ENCODE measurements at regions not wholly inside any gene's neighbourhood (a gene's known extent, or its start where the extent isn't known, plus 50 kb on each side); places are given as distances from the start of the nearest gene placed in this dataset.

- TF ChIP-seq POLR2A (IDR thresholded peaks at IDR 0.05) (no peak), CTCF (IDR thresholded peaks at IDR 0.05 in 8 of 11, conservative IDR thresholded peaks at IDR 0.05 in 3 of 11) (no peak), POLR2AphosphoS5 (IDR thresholded peaks at IDR 0.05) (no peak)
These were observed 251.4 kb upstream of the POF1B start for GRCh38 chrX:85630901-85631300.

Data from spleen (tissue), 7 donors.